ENCODE measurements at regions not wholly inside any gene's neighbourhood (a gene's known extent, or its start where the extent isn't known, plus 50 kb on each side); places are given as distances from the start of the nearest gene placed in this dataset.

DNA sequence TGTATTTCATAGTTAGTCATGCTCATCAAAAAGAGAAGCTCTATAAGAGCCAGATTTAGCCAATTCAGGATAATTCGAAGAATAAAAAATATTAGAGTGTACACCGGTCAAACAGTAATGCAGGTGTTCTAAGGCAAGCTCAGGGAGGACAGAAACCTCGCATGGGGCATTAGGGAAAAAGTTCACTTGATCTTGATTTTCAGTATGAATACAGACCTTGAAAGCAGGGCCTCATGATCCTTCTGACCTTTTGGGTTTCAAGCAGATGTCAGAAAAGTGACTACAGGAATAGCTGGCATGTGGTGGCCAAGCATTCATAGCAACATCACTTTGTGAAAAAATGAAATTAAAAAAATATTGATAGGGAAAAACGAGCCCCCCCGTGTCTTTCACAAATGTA, 394.9 kb downstream of the KIF4B start:
- Histone ChIP-seq H3K9me3 (ENCODE audit: insufficient read depth in 2 of 2, low read depth in 1 of 2, low read length in 1 of 2) (peaks cover 0 to 2% of the 10 kb centered on the region in 2 experiments; a peak in 1 of 4 replicates), H4K5ac (ENCODE audit: insufficient read length, low read depth, low read length) (no peak overlapping the region), H3K36me3 (ENCODE audit: control insufficient read depth in 2 of 4, insufficient read depth in 4 of 4, low read length in 3 of 4) (no peaks in the 10 kb centered on the region), H4K8ac (ENCODE audit: extremely low read depth, insufficient read depth, low read length) (no peak overlapping the region), H2AFZ (ENCODE audit: low read length) (no peak overlapping the region), H3K4me1 (replicated peaks in 1 of 4; ENCODE audit: control insufficient read depth in 3 of 4, insufficient read depth in 4 of 4, low read length in 3 of 4) (no peaks in the 10 kb centered on the region), H3K27me3 (replicated peaks in 1 of 4; ENCODE audit: control insufficient read depth in 3 of 4, extremely low read depth in 1 of 4, insufficient read depth in 3 of 4, low read length in 3 of 4) (no peaks in the 10 kb centered on the region), H4K20me1 (replicated peaks in 1 of 2; ENCODE audit: control insufficient read depth in 1 of 2, insufficient read depth in 2 of 2, low read length in 2 of 2) (no peaks in the 10 kb centered on the region), H3K14ac (ENCODE audit: insufficient read length) (no peak overlapping the region), H2BK20ac (ENCODE audit: low read length) (no peak overlapping the region), H3K9ac (replicated peaks in 1 of 4; ENCODE audit: extremely low read depth in 1 of 4, low read depth in 3 of 4, low read length in 3 of 4) (no peak overlapping the region), H3K79me1 (ENCODE audit: low read depth, low read length) (no peaks in the 10 kb centered on the region), H3K27ac (ENCODE audit: low read depth, low read length) (no peak overlapping the region), H2BK15ac (ENCODE audit: low read length) (no peak overlapping the region), H3K79me2 (ENCODE audit: control insufficient read depth in 1 of 2, insufficient read depth in 2 of 2, low read length in 2 of 2) (no peaks in the 10 kb centered on the region), H3K23me2 (ENCODE audit: low read depth, low read length) (no peaks in the 10 kb centered on the region), H3K23ac (ENCODE audit: insufficient read length) (no peak overlapping the region), H2BK120ac (replicated peaks; ENCODE audit: low read depth, low read length) (no peak overlapping the region), H3K4me3 (ENCODE audit: extremely low read depth in 1 of 4, insufficient read depth in 2 of 4, low read depth in 3 of 4, low read length in 4 of 4) (no peak overlapping the region), H3K18ac (ENCODE audit: extremely low read depth, low read length) (no peak overlapping the region), H2BK12ac (ENCODE audit: low read depth, low read length) (no peak overlapping the region), H2BK5ac (ENCODE audit: low read depth, low read length) (no peak overlapping the region), H3K4ac (replicated peaks; ENCODE audit: insufficient read length, low read depth, low read length) (no peak overlapping the region), H4K91ac (replicated peaks; ENCODE audit: insufficient read length, low read length) (no peak overlapping the region), H3K4me2 (ENCODE audit: insufficient read depth in 1 of 2, low read depth in 2 of 2, low read length in 2 of 2) (no peak overlapping the region), H3K56ac (replicated peaks; ENCODE audit: insufficient read length, low read depth, low read length) (no peak overlapping the region), H2AK5ac (ENCODE audit: low read depth, low read length) (no peak overlapping the region)
- DNase-seq (ENCODE audit: low read depth in 1 of 2, low spot score in 2 of 2) = no peak
- ChIA-PET CTCF (ENCODE audit: partially characterized antibody) (interaction anchor here (1.2 kb wide), 1 partner anchor 269 kb away, joined by 3 read pairs; no protein-coding TSS in a partner anchor), POLR2A (ENCODE audit: partially characterized antibody) (no interaction called here)
- WGBS, 2 experiments (ENCODE audit: extremely low coverage in 1 of 2, insufficient coverage in 1 of 2, insufficient read length in 1 of 2, insufficient replicate concordance in 2 of 2, low coverage in 1 of 2, low lambda C conversion rate in 2 of 2, missing lambda C conversion rate in 1 of 2) = 93% methylated on average over 5 of the region's 5 CpGs; no CpG with 5 or more reads in 1 of the 2 experiments
- FAIRE-seq = no peak
- TF ChIP-seq BACH1 (IDR thresholded peaks at IDR 0.05; ENCODE audit: low read length) (no peak), KDM4A (IDR thresholded peaks at IDR 0.05; ENCODE audit: low read depth, low read length, severe bottlenecking) (no peak), SIX5 (IDR thresholded peaks at IDR 0.05; ENCODE audit: low read depth, low read length) (no peak), CTBP2 (IDR thresholded peaks at IDR 0.05; ENCODE audit: borderline replicate concordance, insufficient read depth, insufficient read length, low read length) (no peak), RAD21 (IDR thresholded peaks at IDR 0.05 in 1 of 2, conservative IDR thresholded peaks at IDR 0.05 in 1 of 2; ENCODE audit: low read depth in 2 of 2, low read length in 2 of 2) (no peak), SP2 (IDR thresholded peaks at IDR 0.05; ENCODE audit: low read length) (no peak), KDM5A (IDR thresholded peaks at IDR 0.05; ENCODE audit: low read length) (no peak), YY1 (IDR thresholded peaks at IDR 0.05; ENCODE audit: low read depth, low read length) (no peak), POLR2AphosphoS5 (IDR thresholded peaks at IDR 0.05; ENCODE audit: low read depth, low read length) (no peak), RNF2 (IDR thresholded peaks at IDR 0.05; ENCODE audit: borderline replicate concordance, low read depth, low read length, missing control alignments, poor library complexity, severe bottlenecking) (no peak), TAF7 (optimal IDR thresholded peaks at IDR 0.05; ENCODE audit: borderline replicate concordance, low read depth, low read length) (no peak), JUN (IDR thresholded peaks at IDR 0.05; ENCODE audit: low read depth, low read length) (no peak), SAP30 (IDR thresholded peaks at IDR 0.05; ENCODE audit: insufficient read depth, insufficient replicate concordance, low read length) (no peak), CHD2 (IDR thresholded peaks at IDR 0.05; ENCODE audit: low read length) (no peak), CHD1 (IDR thresholded peaks at IDR 0.05; ENCODE audit: low read depth, low read length) (no peak)

All from H1 (cell line).